GM12892 (cell line): ENCODE measurements at regions not wholly inside any gene's neighbourhood (a gene's known extent, or its start where the extent isn't known, plus 50 kb on each side); places are given as distances from the start of the nearest gene placed in this dataset.

Experiments used
- POLR2A ChIP-seq: IDR thresholded peaks from 2 replicates; pipeline ENCODE4 v1.6.1; 2011; ENCODE audit warnings: low read depth, low read length, control low read depth
- POLR2AphosphoS5 ChIP-seq: IDR thresholded peaks from 2 replicates; pipeline ENCODE4 v1.6.1; 2011; ENCODE audit warnings: low read depth, low read length, control low read depth
- TAF1 ChIP-seq: IDR thresholded peaks from 2 replicates; pipeline ENCODE4 v1.6.1; 2011; ENCODE audit warnings: low read depth, mild to moderate bottlenecking, control low read depth, low read length, borderline replicate concordance

GRCh38 chr12:39685854-39686657, 66.5 kb upstream of the ABCD2 start:
- no peak for TF ChIP-seq POLR2AphosphoS5
- TF ChIP-seq POLR2A, result no peak
- TF ChIP-seq TAF1, result no peak
